Gastroesophageal sphincter (tissue), 3 donors: ENCODE measurements at regions not wholly inside any gene's neighbourhood (a gene's known extent, or its start where the extent isn't known, plus 50 kb on each side); places are given as distances from the start of the nearest gene placed in this dataset.

Source experiments
- POLR2A ChIP-seq, 2 donors: fragments of 450-650 bp; IDR thresholded peaks; one replicate each; pipeline ENCODE4 v1.6.1; 2017; ENCODE audit warnings: antibody characterized with exemption in 2 of 2, mild to moderate bottlenecking in 2 of 2, moderate library complexity in 1 of 2
- POLR2AphosphoS5 ChIP-seq: sonication (generic); formaldehyde crosslinking; IDR thresholded peaks from one replicate; pipeline ENCODE4 v1.6.1; 2017; ENCODE audit warnings: antibody characterized with exemption
- TF ChIP-seq, protein P1 (sequence below), 4 experiments: fragments of 200-600 bp in 2 of 4; fragments of 450-650 bp in 2 of 4; sonication (generic) in 1 of 4; IDR thresholded peaks; one replicate each; pipeline ENCODE4 v1.5.1; 2017 to 2019; ENCODE audit warnings: antibody characterized with exemption in 4 of 4, mild to moderate bottlenecking in 2 of 4, moderate library complexity in 2 of 4

DNA sequence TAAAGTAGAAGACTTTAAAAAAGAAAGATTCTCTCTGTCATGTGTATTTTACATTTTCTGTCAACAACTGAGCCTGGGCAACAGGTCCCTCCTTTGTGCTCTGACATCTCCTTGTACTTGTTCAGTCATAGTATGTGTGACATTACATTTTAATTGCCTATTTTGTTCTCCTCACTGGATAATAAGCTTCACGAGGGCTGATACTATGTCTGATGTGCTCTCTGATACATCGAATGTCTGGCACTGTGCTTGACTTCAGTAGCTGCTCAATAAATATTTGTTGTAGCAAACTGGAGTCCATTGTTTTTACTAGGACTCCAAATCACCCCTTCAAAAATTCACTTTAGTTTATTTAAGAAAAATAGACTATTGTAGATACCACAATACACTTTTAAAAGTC lies 482.0 kb downstream of the RASEF start:
- TF ChIP-seq, protein P1, sequence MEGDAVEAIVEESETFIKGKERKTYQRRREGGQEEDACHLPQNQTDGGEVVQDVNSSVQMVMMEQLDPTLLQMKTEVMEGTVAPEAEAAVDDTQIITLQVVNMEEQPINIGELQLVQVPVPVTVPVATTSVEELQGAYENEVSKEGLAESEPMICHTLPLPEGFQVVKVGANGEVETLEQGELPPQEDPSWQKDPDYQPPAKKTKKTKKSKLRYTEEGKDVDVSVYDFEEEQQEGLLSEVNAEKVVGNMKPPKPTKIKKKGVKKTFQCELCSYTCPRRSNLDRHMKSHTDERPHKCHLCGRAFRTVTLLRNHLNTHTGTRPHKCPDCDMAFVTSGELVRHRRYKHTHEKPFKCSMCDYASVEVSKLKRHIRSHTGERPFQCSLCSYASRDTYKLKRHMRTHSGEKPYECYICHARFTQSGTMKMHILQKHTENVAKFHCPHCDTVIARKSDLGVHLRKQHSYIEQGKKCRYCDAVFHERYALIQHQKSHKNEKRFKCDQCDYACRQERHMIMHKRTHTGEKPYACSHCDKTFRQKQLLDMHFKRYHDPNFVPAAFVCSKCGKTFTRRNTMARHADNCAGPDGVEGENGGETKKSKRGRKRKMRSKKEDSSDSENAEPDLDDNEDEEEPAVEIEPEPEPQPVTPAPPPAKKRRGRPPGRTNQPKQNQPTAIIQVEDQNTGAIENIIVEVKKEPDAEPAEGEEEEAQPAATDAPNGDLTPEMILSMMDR (IDR thresholded peaks at IDR 0.05): no peak
- no peak for TF ChIP-seq POLR2A (IDR thresholded peaks at IDR 0.05)
- no peak for TF ChIP-seq POLR2AphosphoS5
